Muscle of arm (tissue), 1 donor: ENCODE measurements at regions not wholly inside any gene's neighbourhood (a gene's known extent, or its start where the extent isn't known, plus 50 kb on each side); places are given as distances from the start of the nearest gene placed in this dataset.

ENCODE experiments used
- DNase-seq: peaks from one replicate; pipeline ENCODE4 v3.0.0-alpha.2; 2013

GRCh38 chr2:236795861-236796219, 226.2 kb downstream of the ACKR3 start:
- DNase-seq: no peak

GRCh38 chr2:236796236-236796635, 226.6 kb downstream of the ACKR3 start:
- DNase-seq: no peak

GRCh38 chr2:236797411-236797810, 227.8 kb downstream of the ACKR3 start:
- DNase-seq: no peak

GRCh38 chr2:236798491-236798890, 228.9 kb downstream of the ACKR3 start:
- DNase-seq: no peak

- peak; percentile 46 for DNase-seq
These were observed 229.9 kb downstream of the ACKR3 start for GRCh38 chr2:236799391-236800026.

GRCh38 chr2:236802862-236803261, 233.2 kb downstream of the ACKR3 start:
- DNase-seq: no peak

- DNase-seq: no peak
These were observed 234.0 kb downstream of the ACKR3 start for GRCh38 chr2:236803621-236804020.

- DNase-seq: no peak
These were observed 236.3 kb downstream of the ACKR3 start for GRCh38 chr2:236805800-236806531.

GRCh38 chr2:236809716-236810115, 240.1 kb downstream of the ACKR3 start:
- DNase-seq: no peak

GRCh38 chr2:236811062-236811656, 241.5 kb downstream of the ACKR3 start:
- no peak for DNase-seq

GRCh38 chr2:236813766-236814165, 244.1 kb downstream of the ACKR3 start:
- no peak for DNase-seq

GRCh38 chr2:236814593-236814992, 245.0 kb downstream of the ACKR3 start:
- DNase-seq: no peak

- DNase-seq: no peak
These were observed 246.1 kb downstream of the ACKR3 start for GRCh38 chr2:236815746-236816145.

- DNase-seq: no peak
These were observed 246.9 kb downstream of the ACKR3 start for GRCh38 chr2:236816197-236817170.

- DNase-seq: no peak
These were observed 248.8 kb downstream of the ACKR3 start for GRCh38 chr2:236818281-236819045.

- DNase-seq: no peak
These were observed 249.8 kb downstream of the ACKR3 start for GRCh38 chr2:236819275-236820002.

GRCh38 chr2:236820763-236821344, 251.2 kb downstream of the ACKR3 start:
- DNase-seq: no peak

GRCh38 chr2:236823041-236823629, 253.5 kb downstream of the ACKR3 start:
- no peak for DNase-seq

- no peak for DNase-seq
These were observed 254.3 kb downstream of the ACKR3 start for GRCh38 chr2:236823963-236824362.

- DNase-seq: no peak
These were observed 255.2 kb downstream of the ACKR3 start for GRCh38 chr2:236824836-236825235.
